Osteoblast (primary cell): ENCODE measurements at regions not wholly inside any gene's neighbourhood (a gene's known extent, or its start where the extent isn't known, plus 50 kb on each side); places are given as distances from the start of the nearest gene placed in this dataset.

Experiments used
- DNase-seq: peaks from one replicate; pipeline ENCODE4 v3.0.0; 2011; ENCODE audit warnings: low spot score, mixed read lengths; ENCODE audit not compliant: insufficient read length; ENCODE audit errors: missing footprints
- H2AFZ ChIP-seq: 2 replicates; pipeline ENCODE4 v1.6.0; 2011; ENCODE audit warnings: mild to moderate bottlenecking, low read length
- H3K27ac ChIP-seq: 2 replicates; pipeline ENCODE4 v1.5.1; 2011; ENCODE audit warnings: mild to moderate bottlenecking, low read depth, low read length, moderate library complexity
- H3K27me3 ChIP-seq: 2 replicates; pipeline ENCODE4 v1.6.0; 2012; ENCODE audit warnings: mild to moderate bottlenecking, control low read depth, inconsistent platforms, low read length, moderate library complexity; ENCODE audit not compliant: insufficient read depth
- H3K36me3 ChIP-seq: 2 replicates; pipeline ENCODE4 v1.5.1; 2011; ENCODE audit warnings: mild to moderate bottlenecking, low read length, control low read depth, moderate library complexity; ENCODE audit not compliant: insufficient read depth
- H3K4me1 ChIP-seq: 2 replicates; pipeline ENCODE4 v1.5.1; 2011; ENCODE audit warnings: mild to moderate bottlenecking, low read length, control low read depth, moderate library complexity; ENCODE audit not compliant: insufficient read depth
- H3K4me2 ChIP-seq: 2 replicates; pipeline ENCODE4 v1.6.0; 2011; ENCODE audit warnings: mild to moderate bottlenecking, low read length; ENCODE audit not compliant: insufficient read depth
- H3K4me3 ChIP-seq: fragments of 200-600 bp; sonication (generic); 3 replicates; pipeline ENCODE4 v1.5.1; 2012; ENCODE audit warnings: mild to moderate bottlenecking, low read length, inconsistent platforms; ENCODE audit not compliant: insufficient read depth
- H3K79me2 ChIP-seq: 2 replicates; pipeline ENCODE4 v1.6.0; 2012; ENCODE audit warnings: mild to moderate bottlenecking, low read length, control low read depth, inconsistent platforms; ENCODE audit not compliant: insufficient read depth
- H3K9me3 ChIP-seq: 2 replicates; pipeline ENCODE4 v1.5.1; 2011; ENCODE audit warnings: low read depth, low read length, control low read depth
- H4K20me1 ChIP-seq: 2 replicates; pipeline ENCODE4 v1.6.0; 2012; ENCODE audit warnings: mild to moderate bottlenecking, low read length, control low read depth; ENCODE audit not compliant: insufficient read depth
- TF ChIP-seq, protein P1 (sequence below): IDR thresholded peaks from 2 replicates; pipeline ENCODE4 v1.5.1; 2011; ENCODE audit warnings: mild to moderate bottlenecking, low read depth, low read length, moderate library complexity; ENCODE audit errors: extremely low read depth

DNA sequence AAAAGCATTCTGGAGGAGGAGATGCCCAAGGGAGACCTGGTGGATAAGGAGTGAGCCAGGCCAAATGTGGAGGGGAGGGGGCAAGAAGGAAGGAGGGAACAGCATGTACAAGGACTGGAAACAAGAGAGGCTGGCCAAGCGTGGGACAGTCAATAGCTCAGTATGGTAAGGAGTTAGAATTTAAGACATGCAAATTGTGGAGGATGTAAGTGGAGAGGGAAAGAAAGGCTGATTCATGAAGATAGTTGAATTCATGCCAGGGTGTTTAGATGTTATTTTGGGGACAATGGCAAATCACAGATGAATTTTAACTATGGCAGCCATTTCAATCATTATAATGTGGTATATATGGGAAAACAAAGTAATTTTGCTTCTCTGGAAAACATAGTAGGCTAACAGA, 462.3 kb downstream of the MEIS1 start:
- H3K4me3 ChIP-seq: no peak overlapping the region
- H3K9me3 ChIP-seq: no peaks in the 10 kb centered on the region
- H4K20me1 ChIP-seq: no peaks in the 10 kb centered on the region
- DNase-seq: no peak
- H3K79me2 ChIP-seq: no peaks in the 10 kb centered on the region
- no peak overlapping the region for H3K27ac ChIP-seq
- H3K36me3 ChIP-seq: no peaks in the 10 kb centered on the region
- TF ChIP-seq, protein P1, sequence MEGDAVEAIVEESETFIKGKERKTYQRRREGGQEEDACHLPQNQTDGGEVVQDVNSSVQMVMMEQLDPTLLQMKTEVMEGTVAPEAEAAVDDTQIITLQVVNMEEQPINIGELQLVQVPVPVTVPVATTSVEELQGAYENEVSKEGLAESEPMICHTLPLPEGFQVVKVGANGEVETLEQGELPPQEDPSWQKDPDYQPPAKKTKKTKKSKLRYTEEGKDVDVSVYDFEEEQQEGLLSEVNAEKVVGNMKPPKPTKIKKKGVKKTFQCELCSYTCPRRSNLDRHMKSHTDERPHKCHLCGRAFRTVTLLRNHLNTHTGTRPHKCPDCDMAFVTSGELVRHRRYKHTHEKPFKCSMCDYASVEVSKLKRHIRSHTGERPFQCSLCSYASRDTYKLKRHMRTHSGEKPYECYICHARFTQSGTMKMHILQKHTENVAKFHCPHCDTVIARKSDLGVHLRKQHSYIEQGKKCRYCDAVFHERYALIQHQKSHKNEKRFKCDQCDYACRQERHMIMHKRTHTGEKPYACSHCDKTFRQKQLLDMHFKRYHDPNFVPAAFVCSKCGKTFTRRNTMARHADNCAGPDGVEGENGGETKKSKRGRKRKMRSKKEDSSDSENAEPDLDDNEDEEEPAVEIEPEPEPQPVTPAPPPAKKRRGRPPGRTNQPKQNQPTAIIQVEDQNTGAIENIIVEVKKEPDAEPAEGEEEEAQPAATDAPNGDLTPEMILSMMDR: no peak
- no peaks in the 10 kb centered on the region for H3K27me3 ChIP-seq
- H3K4me2 ChIP-seq: no peak overlapping the region
- peak overlapping the region; percentile 72 for H2AFZ ChIP-seq
- no peaks in the 10 kb centered on the region for H3K4me1 ChIP-seq

- TF ChIP-seq, protein P1: no peak
- Histone ChIP-seq H2AFZ (no peak overlapping the region), H3K4me1 (no peaks in the 10 kb centered on the region), H3K27ac (no peak overlapping the region), H3K4me3 (no peak overlapping the region), H3K4me2 (no peak overlapping the region), H3K9me3 (no peaks in the 10 kb centered on the region), H3K36me3 (no peaks in the 10 kb centered on the region), H4K20me1 (no peaks in the 10 kb centered on the region), H3K27me3 (no peaks in the 10 kb centered on the region), H3K79me2 (no peaks in the 10 kb centered on the region)
- peak; percentile 8 for DNase-seq
Observed at GRCh38 chr2:66897691-66898150, 462.8 kb downstream of the MEIS1 start.

GRCh38 chr2:66899109-66899508, 464.2 kb downstream of the MEIS1 start:
- no peak overlapping the region for H2AFZ ChIP-seq
- no peak overlapping the region for H3K4me2 ChIP-seq
- H3K79me2 ChIP-seq: no peaks in the 10 kb centered on the region
- H3K36me3 ChIP-seq: no peaks in the 10 kb centered on the region
- H4K20me1 ChIP-seq: no peaks in the 10 kb centered on the region
- DNase-seq: no peak
- no peak overlapping the region for H3K27ac ChIP-seq
- no peaks in the 10 kb centered on the region for H3K4me1 ChIP-seq
- TF ChIP-seq, protein P1: no peak
- H3K9me3 ChIP-seq: no peaks in the 10 kb centered on the region
- H3K4me3 ChIP-seq: no peak overlapping the region
- no peaks in the 10 kb centered on the region for H3K27me3 ChIP-seq

GRCh38 chr2:66899648-66900047, 464.7 kb downstream of the MEIS1 start:
- H3K36me3 ChIP-seq: no peaks in the 10 kb centered on the region
- peak; percentile 2 for DNase-seq
- H3K27ac ChIP-seq: no peak overlapping the region
- no peak overlapping the region for H2AFZ ChIP-seq
- no peaks in the 10 kb centered on the region for H3K9me3 ChIP-seq
- no peaks in the 10 kb centered on the region for H3K27me3 ChIP-seq
- H3K4me3 ChIP-seq: no peak overlapping the region
- no peaks in the 10 kb centered on the region for H3K79me2 ChIP-seq
- no peaks in the 10 kb centered on the region for H3K4me1 ChIP-seq
- TF ChIP-seq, protein P1: no peak
- no peak overlapping the region for H3K4me2 ChIP-seq
- no peaks in the 10 kb centered on the region for H4K20me1 ChIP-seq
